ENCODE measurements at regions not wholly inside any gene's neighbourhood (a gene's known extent, or its start where the extent isn't known, plus 50 kb on each side); places are given as distances from the start of the nearest gene placed in this dataset.

- in situ Hi-C loops (cut with MboI) (no loop called here), intact Hi-C loops (cut with micrococcal nuclease; ENCODE audit: unreplicated experiment) (no loop called here)
- no peak overlapping the region for H3K4me3 ChIP-seq
- ChIA-PET CTCF (no interaction called here), SMC1A (ENCODE audit: uncharacterized antibody, unreplicated experiment) (no interaction called here), RAD21 (ENCODE audit: unreplicated experiment) (no interaction called here), POLR2A (no interaction called here)
- TF ChIP-seq, protein P1, sequence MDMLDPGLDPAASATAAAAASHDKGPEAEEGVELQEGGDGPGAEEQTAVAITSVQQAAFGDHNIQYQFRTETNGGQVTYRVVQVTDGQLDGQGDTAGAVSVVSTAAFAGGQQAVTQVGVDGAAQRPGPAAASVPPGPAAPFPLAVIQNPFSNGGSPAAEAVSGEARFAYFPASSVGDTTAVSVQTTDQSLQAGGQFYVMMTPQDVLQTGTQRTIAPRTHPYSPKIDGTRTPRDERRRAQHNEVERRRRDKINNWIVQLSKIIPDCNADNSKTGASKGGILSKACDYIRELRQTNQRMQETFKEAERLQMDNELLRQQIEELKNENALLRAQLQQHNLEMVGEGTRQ (IDR thresholded peaks at IDR 0.05; ENCODE audit: borderline replicate concordance, low read depth, low read length) = no peak
- no peaks in the 10 kb centered on the region for H3K79me2 ChIP-seq (ENCODE audit: control insufficient read depth, insufficient read depth, low read length)
- no peak for DNase-seq (ENCODE audit: low read depth, low spot score)
- H4K20me1 ChIP-seq (ENCODE audit: control insufficient read depth, insufficient read depth) = no peaks in the 10 kb centered on the region
- H3K4me2 ChIP-seq (ENCODE audit: control insufficient read depth, insufficient read depth) = no peak overlapping the region
- H3K27me3 ChIP-seq (replicated peaks in 1 of 2; ENCODE audit: control insufficient read depth in 2 of 2, insufficient read depth in 2 of 2, low read length in 1 of 2) = no peaks in the 10 kb centered on the region
- BruUV-seq (replicated peaks) = no TSS peak
- no peaks in the 10 kb centered on the region for H3K36me3 ChIP-seq (ENCODE audit: control insufficient read depth in 2 of 2, insufficient read depth in 2 of 2, low read length in 1 of 2)
- 0% methylated on average over 1 of the region's 1 CpG for WGBS (ENCODE audit: insufficient coverage, insufficient replicate concordance, low lambda C conversion rate, missing lambda C conversion rate)
- no peaks in the 10 kb centered on the region for H3K4me1 ChIP-seq (ENCODE audit: control insufficient read depth, insufficient read depth, low read length)
- no peak for ATAC-seq
- no peaks in the 10 kb centered on the region for H3K9me3 ChIP-seq (replicated peaks; ENCODE audit: control insufficient read depth, insufficient read depth, low read length)
- FAIRE-seq = no peak
- no peak overlapping the region for H3K27ac ChIP-seq (ENCODE audit: control insufficient read depth, insufficient read depth)
- no peak overlapping the region for H2AFZ ChIP-seq (ENCODE audit: control insufficient read depth, low read depth, low read length)
- no peak overlapping the region for H3K9ac ChIP-seq (ENCODE audit: control insufficient read depth, insufficient read depth, low read length)
These were observed 380.5 kb downstream of the SH2D1A start for GRCh38 chrX:124726881-124727280.

GRCh38 chrX:124736553-124737270, 390.3 kb downstream of the SH2D1A start:
- DNase-seq (ENCODE audit: low read depth, low spot score) (no peak), FAIRE-seq (no peak), ATAC-seq (no peak)
- Histone ChIP-seq H3K36me3 (ENCODE audit: control insufficient read depth in 2 of 2, insufficient read depth in 2 of 2, low read length in 1 of 2) (no peaks in the 10 kb centered on the region), H3K4me3 (no peak overlapping the region), H2AFZ (ENCODE audit: control insufficient read depth, low read depth, low read length) (no peak overlapping the region), H4K20me1 (ENCODE audit: control insufficient read depth, insufficient read depth) (no peaks in the 10 kb centered on the region), H3K4me1 (ENCODE audit: control insufficient read depth, insufficient read depth, low read length) (no peaks in the 10 kb centered on the region), H3K27ac (ENCODE audit: control insufficient read depth, insufficient read depth) (no peak overlapping the region), H3K4me2 (ENCODE audit: control insufficient read depth, insufficient read depth) (no peak overlapping the region), H3K9me3 (replicated peaks; ENCODE audit: control insufficient read depth, insufficient read depth, low read length) (no peaks in the 10 kb centered on the region), H3K79me2 (ENCODE audit: control insufficient read depth, insufficient read depth, low read length) (no peaks in the 10 kb centered on the region), H3K9ac (ENCODE audit: control insufficient read depth, insufficient read depth, low read length) (no peak overlapping the region), H3K27me3 (replicated peaks in 1 of 2; ENCODE audit: control insufficient read depth in 2 of 2, insufficient read depth in 2 of 2, low read length in 1 of 2) (no peaks in the 10 kb centered on the region)
- 17% methylated on average over 7 of the region's 9 CpGs for WGBS (ENCODE audit: insufficient coverage, insufficient replicate concordance, low lambda C conversion rate, missing lambda C conversion rate)
- in situ Hi-C loops (cut with MboI) = no loop called here
- no TSS peak for BruUV-seq (replicated peaks)
- TF ChIP-seq MYB (IDR thresholded peaks at IDR 0.05; ENCODE audit: borderline replicate concordance, low read depth, low read length) = no peak
- no peak for TF ChIP-seq TARDBP (IDR thresholded peaks at IDR 0.05; ENCODE audit: borderline replicate concordance)
- no peak for TF ChIP-seq RELA (IDR thresholded peaks at IDR 0.05; ENCODE audit: borderline replicate concordance, partially characterized antibody)
- intact Hi-C loops (cut with micrococcal nuclease; ENCODE audit: unreplicated experiment) = no loop called here
- SMC1A ChIA-PET (ENCODE audit: uncharacterized antibody, unreplicated experiment) = no interaction called here
- CTCF ChIA-PET = no interaction called here
- RAD21 ChIA-PET (ENCODE audit: unreplicated experiment) = no interaction called here
- POLR2A ChIA-PET = no interaction called here
